Right cardiac atrium (tissue), 5 donors: ENCODE measurements at regions not wholly inside any gene's neighbourhood (a gene's known extent, or its start where the extent isn't known, plus 50 kb on each side); places are given as distances from the start of the nearest gene placed in this dataset.
"Not testable (repeated sequence)": the region's sequence is repeated elsewhere in the genome, so short reads cannot be mapped to it uniquely, and the experiment has no call there.

Experiments
- ATAC-seq, 2 donors: fragments of 200-7000 bp; cut with Tn5 transposase; one replicate each; pipeline versions ENCODE4 v1.8.0 to v1.9.1; 2020; ENCODE audit warnings: moderate library complexity in 2 of 2, mild to moderate bottlenecking in 1 of 2
- DNase-seq, 3 donors: peaks; one replicate each; pipeline ENCODE4 v3.0.0-alpha.2; 2020
- H3K27ac ChIP-seq: one replicate; pipeline ENCODE4 v1.5.1; 2013; ENCODE audit warnings: mild to moderate bottlenecking, low read length, control low read depth, moderate library complexity
- H3K27me3 ChIP-seq: one replicate; pipeline ENCODE4 v1.6.1; 2013; ENCODE audit not compliant: control insufficient read depth, insufficient read depth
- H3K4me1 ChIP-seq: one replicate; pipeline ENCODE4 v1.6.1; 2013; ENCODE audit warnings: low read length; ENCODE audit not compliant: control insufficient read depth, insufficient read depth
- H3K4me3 ChIP-seq: one replicate; pipeline ENCODE4 v1.5.1; 2013; ENCODE audit warnings: low read length, control low read depth
- H3K9me3 ChIP-seq: one replicate; pipeline ENCODE4 v1.6.1; 2013; ENCODE audit warnings: low read length; ENCODE audit not compliant: control insufficient read depth
- WGBS: extraction: QIAGEN DNeasy Blood & Tissue Kit; methylation state at CpG from one replicate; pipeline ENCODE4 v1.1.7; 2013; 5-methylcytosine and 5-hydroxymethylcytosine counted together
- intact Hi-C, 4 donors: fragments of 100-400 bp; cut with DNase I; formaldehyde crosslinking; loops; one replicate each; pipeline versions ENCODE4 v1.11.0 to v1.14.0; 2022 to 2023
- donor health status: healthy with polysubstance abuse.
- donor health status: DM: no; HTN: yes; CAD: no.
- donor health status: DM: no; HTN: no; CAD: no.
- donor health status: DM: no; HTN: yes; CAD: no; lungs with severe emphysema.
- donor health status: DM: yes; HTN: yes; CAD: no.

DNA sequence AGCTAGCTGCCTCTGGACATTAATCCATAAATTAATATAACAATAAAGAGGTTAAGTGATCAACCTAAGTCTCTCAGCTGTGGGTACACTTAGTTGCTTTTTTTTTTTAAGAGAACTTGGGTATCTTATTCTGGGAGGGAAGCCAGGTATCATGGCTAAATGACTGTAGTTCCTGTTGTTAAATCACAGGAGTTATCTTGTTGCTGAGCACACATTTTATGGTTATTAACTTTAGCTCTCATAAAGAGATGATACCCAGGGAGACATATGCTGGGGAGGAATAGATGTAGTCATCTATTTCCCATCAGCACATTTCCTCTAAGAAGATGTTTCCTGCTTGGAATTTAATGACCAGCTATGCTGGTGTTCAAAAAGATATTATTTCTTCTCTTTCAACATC is 227.8 kb downstream of the PTGER3 start:
- H3K27me3 ChIP-seq: no peaks in the 10 kb centered on the region
- no peak overlapping the region for H3K4me3 ChIP-seq
- intact Hi-C loops: no loop called here
- no peak overlapping the region for H3K27ac ChIP-seq
- no peaks in the 10 kb centered on the region for H3K4me1 ChIP-seq
- H3K9me3 ChIP-seq: no peaks in the 10 kb centered on the region
- DNase-seq (no peak), ATAC-seq (no peak)

DNA sequence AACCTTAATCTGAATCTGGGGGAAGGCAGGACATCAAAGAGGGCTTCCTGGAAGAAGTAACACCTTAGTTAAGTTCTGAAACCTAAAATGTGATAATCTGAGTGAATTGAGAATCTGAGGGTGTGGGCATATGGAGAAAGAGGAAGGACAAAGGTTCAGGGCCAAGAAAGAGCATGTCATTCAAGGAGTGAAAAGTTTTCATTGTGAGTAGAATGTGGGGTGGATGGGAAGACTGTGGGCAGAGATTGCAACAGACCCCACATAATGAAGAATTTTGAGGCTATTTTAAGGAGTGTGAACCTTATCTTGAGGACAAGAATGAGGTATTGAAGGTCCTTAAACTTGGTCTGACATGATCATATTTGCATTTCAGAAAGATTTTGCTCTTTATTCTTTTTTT is 227.2 kb downstream of the PTGER3 start:
- no peak overlapping the region for H3K4me3 ChIP-seq
- no peaks in the 10 kb centered on the region for H3K27me3 ChIP-seq
- no peak overlapping the region for H3K27ac ChIP-seq
- DNase-seq (no peak), ATAC-seq (no peak)
- intact Hi-C loops: no loop called here
- no peaks in the 10 kb centered on the region for H3K4me1 ChIP-seq
- no peaks in the 10 kb centered on the region for H3K9me3 ChIP-seq

- Histone ChIP-seq H3K4me3 (no peak overlapping the region), H3K4me1 (no peaks in the 10 kb centered on the region), H3K9me3 (no peaks in the 10 kb centered on the region), H3K27me3 (no peaks in the 10 kb centered on the region), H3K27ac (no peak overlapping the region)
- DNase-seq: no peak
- intact Hi-C loops: no loop called here
- 41% methylated on average over 2 of the region's 2 CpGs for WGBS
- no peak for ATAC-seq
Observed at GRCh38 chr1:70820995-70821394, 226.6 kb downstream of the PTGER3 start.

DNA sequence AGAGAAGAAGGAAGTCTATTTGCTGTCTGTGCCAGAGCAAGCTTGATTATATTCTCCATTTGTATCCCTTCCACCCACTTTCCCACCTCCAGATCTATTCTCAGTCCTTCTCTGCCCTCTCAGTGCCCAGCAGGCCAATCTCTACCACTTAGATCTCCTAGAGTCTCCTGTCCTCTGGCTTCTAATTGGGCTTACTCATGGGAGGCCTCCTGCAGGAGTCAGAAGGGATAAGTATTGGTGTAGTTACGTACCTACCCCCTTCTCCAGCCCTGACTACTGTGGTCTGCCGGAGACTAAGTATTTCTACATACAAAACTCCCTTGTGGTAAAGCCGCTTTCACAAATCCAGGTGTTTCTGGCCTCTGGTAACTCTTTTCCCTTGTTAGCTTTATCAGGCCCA is 221.2 kb downstream of the PTGER3 start:
- WGBS: 88% methylated on average over 3 of the region's 3 CpGs
- no peaks in the 10 kb centered on the region for H3K9me3 ChIP-seq
- DNase-seq (peak in 1 of 3 donors; percentile 6), ATAC-seq (no peak)
- H3K27ac ChIP-seq: no peak overlapping the region
- H3K27me3 ChIP-seq: no peaks in the 10 kb centered on the region
- no peak overlapping the region for H3K4me3 ChIP-seq
- no peaks in the 10 kb centered on the region for H3K4me1 ChIP-seq
- intact Hi-C loops: no loop called here

DNA sequence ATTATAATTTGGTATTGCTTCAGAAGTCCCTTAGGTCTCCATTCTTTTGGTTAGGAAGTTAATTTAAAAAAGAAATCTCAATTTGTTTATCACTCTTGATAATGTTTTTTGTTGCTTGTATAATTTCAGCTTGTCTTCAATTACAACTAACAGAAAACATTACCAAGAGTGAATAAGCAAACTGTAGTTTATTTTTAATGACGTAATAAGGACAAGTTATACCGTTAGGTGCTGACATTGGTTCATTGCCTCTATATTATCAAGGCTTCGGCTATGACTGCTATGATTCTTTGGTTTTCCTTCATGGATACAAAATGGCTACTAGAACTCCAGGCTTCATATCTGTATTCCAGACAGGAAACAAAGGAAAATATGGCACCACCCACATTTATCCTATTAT is 220.6 kb downstream of the PTGER3 start:
- H3K27ac ChIP-seq: no peak overlapping the region
- no peaks in the 10 kb centered on the region for H3K9me3 ChIP-seq
- ATAC-seq: no peak
- no peaks in the 10 kb centered on the region for H3K4me1 ChIP-seq
- H3K27me3 ChIP-seq: no peaks in the 10 kb centered on the region
- no peak for DNase-seq
- WGBS: 92% methylated on average over 3 of the region's 3 CpGs
- H3K4me3 ChIP-seq: no peak overlapping the region
- intact Hi-C loops: no loop called here

DNA sequence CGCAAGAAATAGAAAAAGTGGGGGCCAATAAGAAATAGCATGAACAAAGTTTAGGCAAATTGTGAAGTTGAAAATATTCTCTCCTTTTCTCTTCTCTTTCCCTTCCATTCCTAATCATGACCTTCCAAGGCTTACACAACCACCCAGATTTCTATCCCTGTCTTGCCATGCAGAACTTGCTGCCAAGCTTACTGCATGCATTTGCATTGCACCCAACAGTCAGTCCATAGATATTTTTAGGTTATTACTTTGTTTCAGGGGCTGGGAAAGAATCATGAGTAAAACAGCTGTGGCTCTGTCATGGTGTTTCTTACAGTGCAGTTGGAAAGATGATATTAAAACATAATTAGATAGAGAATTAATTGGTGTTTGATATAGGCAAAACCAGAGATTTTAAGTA is 219.4 kb downstream of the PTGER3 start:
- H3K27me3 ChIP-seq: no peaks in the 10 kb centered on the region
- H3K27ac ChIP-seq: no peak overlapping the region
- H3K4me1 ChIP-seq: no peaks in the 10 kb centered on the region
- no peak for DNase-seq
- WGBS: 92% methylated on average over 1 of the region's 1 CpG
- H3K4me3 ChIP-seq: no peak overlapping the region
- ATAC-seq: no peak
- no peaks in the 10 kb centered on the region for H3K9me3 ChIP-seq
- intact Hi-C loops: no loop called here

- H3K27ac ChIP-seq, H3K4me3 ChIP-seq, H3K27me3 ChIP-seq, H3K4me1 ChIP-seq, ATAC-seq, DNase-seq, intact Hi-C loops, H3K9me3 ChIP-seq: not testable (repeated sequence)
- 75% methylated on average over 2 of the region's 2 CpGs for WGBS
Observed at GRCh38 chr1:70834365-70834764, 213.3 kb downstream of the PTGER3 start.

GRCh38 chr1:70836456-70836855 is 211.2 kb downstream of the PTGER3 start:
- DNase-seq: no peak
- WGBS: 95% methylated on average over 1 of the region's 1 CpG

GRCh38 chr1:70840260-70840953 is 207.2 kb downstream of the PTGER3 start:
- intact Hi-C loops: no loop called here
- WGBS: 38% methylated on average over 3 of the region's 3 CpGs
- H3K27me3 ChIP-seq: no peaks in the 10 kb centered on the region
- peak in 1 of 3 donors; percentile 0 for DNase-seq
- H3K9me3 ChIP-seq: no peaks in the 10 kb centered on the region
- H3K27ac ChIP-seq: no peak overlapping the region
- no peaks in the 10 kb centered on the region for H3K4me1 ChIP-seq
- no peak overlapping the region for H3K4me3 ChIP-seq
- peak; percentile 23 to 54 for ATAC-seq

More at GRCh38 chr1:70836456-70836855, 211.2 kb downstream of the PTGER3 start:
- no peaks in the 10 kb centered on the region for H3K4me1 ChIP-seq
- H3K9me3 ChIP-seq: no peaks in the 10 kb centered on the region
- intact Hi-C loops: no loop called here
- no peaks in the 10 kb centered on the region for H3K27me3 ChIP-seq
- H3K4me3 ChIP-seq: no peak overlapping the region
- ATAC-seq: no peak
- no peak overlapping the region for H3K27ac ChIP-seq

- intact Hi-C loops: no loop called here
- H3K27me3 ChIP-seq: no peaks in the 10 kb centered on the region
Observed at GRCh38 chr1:70842562-70842961, 205.1 kb downstream of the PTGER3 start.

DNA sequence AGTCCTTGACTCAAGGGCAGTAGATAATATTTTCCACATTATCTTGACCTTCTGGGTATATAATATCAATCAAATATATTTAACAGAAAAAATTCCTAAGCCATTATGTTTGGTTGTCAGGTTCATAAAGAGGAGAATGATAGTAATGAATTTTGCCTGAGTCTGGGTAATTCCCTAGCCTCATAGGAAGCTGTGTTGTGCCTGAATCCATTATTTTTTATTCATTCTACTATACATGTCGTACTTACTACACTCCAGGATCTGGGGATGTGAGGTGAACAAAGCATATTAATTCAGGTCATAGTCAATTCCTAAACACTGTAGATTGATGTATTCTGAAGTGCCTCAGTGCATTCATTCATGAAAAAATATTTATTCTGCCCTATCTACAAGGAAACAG is 204.2 kb downstream of the PTGER3 start:
- DNase-seq (no peak), ATAC-seq (no peak)
- Histone ChIP-seq H3K27ac (no peak overlapping the region), H3K4me1 (no peaks in the 10 kb centered on the region), H3K4me3 (no peak overlapping the region), H3K9me3 (no peaks in the 10 kb centered on the region), H3K27me3 (no peaks in the 10 kb centered on the region)
- 78% methylated on average over 1 of the region's 1 CpG for WGBS
- intact Hi-C loops: no loop called here

More at GRCh38 chr1:70842562-70842961, 205.1 kb downstream of the PTGER3 start:
- Histone ChIP-seq H3K4me1 (no peaks in the 10 kb centered on the region), H3K9me3 (no peaks in the 10 kb centered on the region), H3K27ac (no peak overlapping the region), H3K4me3 (no peak overlapping the region)
- 66% methylated on average over 1 of the region's 1 CpG for WGBS
- ATAC-seq: no peak
- DNase-seq: no peak

GRCh38 chr1:70847013-70847412 is 200.6 kb downstream of the PTGER3 start:
- no peak overlapping the region for H3K27ac ChIP-seq
- no peaks in the 10 kb centered on the region for H3K27me3 ChIP-seq
- H3K4me1 ChIP-seq: no peaks in the 10 kb centered on the region
- intact Hi-C loops: no loop called here
- no peak overlapping the region for H3K4me3 ChIP-seq
- DNase-seq: no peak
- no peak for ATAC-seq
- H3K9me3 ChIP-seq: no peaks in the 10 kb centered on the region
